Lung (tissue), 11 donors: ENCODE measurements at regions not wholly inside any gene's neighbourhood (a gene's known extent, or its start where the extent isn't known, plus 50 kb on each side); places are given as distances from the start of the nearest gene placed in this dataset.

Source experiments
- ATAC-seq: fragments of 200-7000 bp; cut with Tn5 transposase; one replicate; pipeline ENCODE4 v1.9.1; 2020; ENCODE audit warnings: moderate number of reproducible peaks; ENCODE audit not compliant: insufficient read depth, low FRiP score
- DNase-seq, 3 donors: peaks; one replicate each; pipeline ENCODE4 v3.0.0-alpha.2; 2013 to 2017
- H3K27ac ChIP-seq, 2 donors: one replicate each; pipeline ENCODE4 v1.5.1; 2013; ENCODE audit warnings: mild to moderate bottlenecking in 2 of 2, moderate library complexity in 2 of 2, control low read depth in 1 of 2, inconsistent platforms in 1 of 2, low read depth in 1 of 2, low read length in 1 of 2
- H3K27me3 ChIP-seq, 3 donors: one replicate each; pipeline ENCODE4 v1.5.1; 2013; ENCODE audit warnings: low read length in 2 of 3; ENCODE audit not compliant: control insufficient read depth in 3 of 3, insufficient read depth in 3 of 3
- H3K36me3 ChIP-seq, 4 donors: one replicate each; pipeline ENCODE4 v1.5.1; 2013; ENCODE audit warnings: low read length in 4 of 4, mild to moderate bottlenecking in 1 of 4, moderate library complexity in 1 of 4; ENCODE audit not compliant: control insufficient read depth in 4 of 4, insufficient read depth in 4 of 4
- H3K4me1 ChIP-seq, 5 donors: one replicate each; pipeline ENCODE4 v1.5.1; 2013; ENCODE audit warnings: low read length in 5 of 5, mild to moderate bottlenecking in 2 of 5, moderate library complexity in 1 of 5; ENCODE audit not compliant: control insufficient read depth in 5 of 5, insufficient read depth in 5 of 5
- H3K4me3 ChIP-seq: one replicate; pipeline ENCODE4 v1.5.1; 2013; ENCODE audit warnings: mild to moderate bottlenecking, control low read depth, moderate library complexity
- H3K9ac ChIP-seq, 2 donors: one replicate each; pipeline ENCODE4 v1.5.1; 2013; ENCODE audit warnings: low read length in 2 of 2, control low read depth in 1 of 2; ENCODE audit not compliant: insufficient read depth in 1 of 2
- H3K9me3 ChIP-seq, 4 donors: one replicate each; pipeline ENCODE4 v1.5.1; 2013; ENCODE audit warnings: low read length in 3 of 4, mild to moderate bottlenecking in 1 of 4, moderate library complexity in 1 of 4; ENCODE audit not compliant: control insufficient read depth in 4 of 4, insufficient read depth in 3 of 4
- WGBS, 2 donors: extraction: QIAGEN DNeasy Blood & Tissue Kit; methylation state at CpG; one replicate each; pipeline ENCODE4 v1.1.7; 2013; 5-methylcytosine and 5-hydroxymethylcytosine counted together
- TF ChIP-seq, protein P1 (sequence below): IDR thresholded peaks from 2 replicates; pipeline ENCODE4 v1.5.1; 2012; ENCODE audit warnings: mild to moderate bottlenecking; ENCODE audit errors: control extremely low read depth, extremely low read depth
- donor health status: control.
- donor health status: control.
- donor health status: Bipolar disorder and iron deficiency.
- donor health status: healthy.
- donor health status: DM: yes; HTN: yes; CAD: no.

DNA sequence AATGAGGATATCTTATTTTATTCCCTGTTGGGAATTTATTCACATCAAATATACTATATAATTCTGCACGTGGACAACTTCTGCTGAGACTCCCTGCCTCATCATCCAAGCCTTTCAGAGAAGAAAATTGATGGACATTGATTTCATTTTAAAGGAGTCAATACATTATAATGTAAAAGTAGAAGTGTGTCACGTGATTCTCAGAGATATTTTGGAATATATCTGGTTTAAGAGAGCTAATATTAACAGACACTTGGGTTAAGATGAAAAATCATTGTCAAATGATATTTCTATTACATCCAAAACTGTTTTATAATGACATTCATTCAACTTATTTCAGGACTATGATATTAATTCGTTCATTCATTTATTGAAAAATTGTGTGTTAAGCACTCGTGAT lies 314.2 kb downstream of the ADGRL2 start:
- Histone ChIP-seq H3K27me3 (no peaks in the 10 kb centered on the region), H3K36me3 (no peaks in the 10 kb centered on the region), H3K9me3 (no peaks in the 10 kb centered on the region), H3K27ac (no peak overlapping the region), H3K9ac (no peak overlapping the region), H3K4me3 (no peak overlapping the region), H3K4me1 (peaks cover 0 to 14% (median 2%) of the 10 kb centered on the region in 5 donors)
- TF ChIP-seq, protein P1, sequence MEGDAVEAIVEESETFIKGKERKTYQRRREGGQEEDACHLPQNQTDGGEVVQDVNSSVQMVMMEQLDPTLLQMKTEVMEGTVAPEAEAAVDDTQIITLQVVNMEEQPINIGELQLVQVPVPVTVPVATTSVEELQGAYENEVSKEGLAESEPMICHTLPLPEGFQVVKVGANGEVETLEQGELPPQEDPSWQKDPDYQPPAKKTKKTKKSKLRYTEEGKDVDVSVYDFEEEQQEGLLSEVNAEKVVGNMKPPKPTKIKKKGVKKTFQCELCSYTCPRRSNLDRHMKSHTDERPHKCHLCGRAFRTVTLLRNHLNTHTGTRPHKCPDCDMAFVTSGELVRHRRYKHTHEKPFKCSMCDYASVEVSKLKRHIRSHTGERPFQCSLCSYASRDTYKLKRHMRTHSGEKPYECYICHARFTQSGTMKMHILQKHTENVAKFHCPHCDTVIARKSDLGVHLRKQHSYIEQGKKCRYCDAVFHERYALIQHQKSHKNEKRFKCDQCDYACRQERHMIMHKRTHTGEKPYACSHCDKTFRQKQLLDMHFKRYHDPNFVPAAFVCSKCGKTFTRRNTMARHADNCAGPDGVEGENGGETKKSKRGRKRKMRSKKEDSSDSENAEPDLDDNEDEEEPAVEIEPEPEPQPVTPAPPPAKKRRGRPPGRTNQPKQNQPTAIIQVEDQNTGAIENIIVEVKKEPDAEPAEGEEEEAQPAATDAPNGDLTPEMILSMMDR, result no peak
- 88 to 89% methylated on average over 4 of the region's 4 CpGs for WGBS, 2 donors
- ATAC-seq (no peak), DNase-seq (no peak)

DNA sequence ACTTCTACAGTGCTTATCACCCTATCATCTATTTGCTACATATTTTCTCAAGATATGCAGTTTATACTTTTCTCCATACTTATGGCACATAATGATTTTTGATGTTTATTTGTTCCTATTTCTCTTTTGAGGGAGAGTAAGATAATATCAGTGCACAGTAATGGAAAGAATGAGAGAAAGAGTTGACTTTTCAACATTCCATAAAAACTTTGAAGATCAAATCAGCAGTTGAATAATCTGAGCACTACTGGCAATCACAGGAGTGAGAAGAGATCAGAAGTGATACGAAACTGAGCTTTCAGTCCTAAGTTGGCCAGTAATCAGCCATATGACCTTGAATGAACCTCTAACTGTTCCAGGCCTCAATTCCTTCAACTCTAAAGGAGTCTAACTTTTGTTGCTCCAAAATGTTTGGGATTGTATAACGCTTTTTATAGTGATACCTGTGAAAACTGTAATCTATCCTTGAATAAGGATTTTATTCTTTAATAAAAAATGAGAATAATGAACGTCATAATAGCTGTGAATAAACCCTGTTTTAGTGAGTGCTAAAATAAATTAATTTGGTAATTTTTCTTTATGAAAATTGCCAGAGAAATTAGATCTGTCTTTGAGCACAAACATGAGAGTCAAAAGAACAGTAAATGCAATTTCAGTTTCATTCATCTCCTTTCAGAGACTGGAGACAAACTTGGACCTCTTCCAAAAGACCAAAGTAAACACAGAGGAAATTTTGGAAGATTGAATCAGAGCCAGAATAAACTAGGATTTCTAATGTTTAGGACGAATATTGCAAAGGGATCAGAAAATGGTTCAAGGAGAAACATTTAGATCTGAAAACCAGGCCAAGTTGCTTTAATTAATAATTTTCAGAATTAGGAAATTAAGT lies 309.9 kb downstream of the ADGRL2 start:
- no peak for ATAC-seq
- WGBS, 2 donors, result 61 to 71% methylated on average over 4 of the region's 4 CpGs
- Histone ChIP-seq H3K4me3 (no peak overlapping the region), H3K4me1 (peaks cover 0 to 14% (median 2%) of the 10 kb centered on the region in 5 donors), H3K36me3 (no peaks in the 10 kb centered on the region), H3K27ac (no peak overlapping the region), H3K9me3 (no peaks in the 10 kb centered on the region), H3K9ac (no peak overlapping the region), H3K27me3 (no peaks in the 10 kb centered on the region)
- TF ChIP-seq, protein P1, result no peak
- peak in 2 of 3 donors; percentile 89 to 94 for DNase-seq

DNA sequence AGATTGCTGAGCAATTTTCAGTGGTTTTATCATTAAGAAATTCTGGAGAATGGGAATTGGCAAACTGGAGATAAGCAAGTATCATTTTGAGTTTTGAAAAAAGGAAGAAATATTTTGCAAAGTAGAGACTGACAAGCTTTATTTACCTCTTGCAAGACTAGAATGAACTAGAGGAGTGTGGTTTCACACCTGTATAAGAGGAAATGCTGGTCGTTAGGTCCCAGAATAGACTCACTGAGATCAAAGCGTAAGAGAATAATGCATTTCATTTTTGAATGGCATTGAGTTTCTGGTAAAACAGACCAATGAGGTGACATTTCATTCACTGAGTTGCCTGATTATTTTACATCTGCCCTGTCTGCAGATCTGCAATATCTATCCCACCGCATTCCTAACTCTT lies 308.1 kb downstream of the ADGRL2 start:
- Histone ChIP-seq H3K4me3 (no peak overlapping the region), H3K27me3 (no peaks in the 10 kb centered on the region), H3K9me3 (no peaks in the 10 kb centered on the region), H3K27ac (no peak overlapping the region), H3K4me1 (peaks cover 0 to 14% (median 2%) of the 10 kb centered on the region in 5 donors), H3K9ac (no peak overlapping the region), H3K36me3 (no peaks in the 10 kb centered on the region)
- TF ChIP-seq, protein P1, result no peak
- no peak for DNase-seq
- WGBS, 2 donors, result 52 to 54% methylated on average over 3 of the region's 3 CpGs
- ATAC-seq, result no peak
